ENCODE measurements at regions not wholly inside any gene's neighbourhood (a gene's known extent, or its start where the extent isn't known, plus 50 kb on each side); places are given as distances from the start of the nearest gene placed in this dataset.

- Histone ChIP-seq H2BK15ac (ENCODE audit: low read depth, low read length) (no peak overlapping the region), H3K23ac (ENCODE audit: low read depth, low read length) (no peak overlapping the region), H3K4me2 (ENCODE audit: low read depth, low read length) (no peak overlapping the region), H2AK9ac (replicated peaks; ENCODE audit: low read depth, low read length, poor library complexity) (no peak overlapping the region), H2BK120ac (ENCODE audit: low read depth, low read length) (no peak overlapping the region), H3K9ac (ENCODE audit: low read depth, low read length) (no peak overlapping the region), H2AK5ac (ENCODE audit: low read depth, low read length) (no peak overlapping the region), H3K4ac (ENCODE audit: low read depth, low read length) (no peak overlapping the region), H3K14ac (replicated peaks; ENCODE audit: low read depth, low read length) (no peak overlapping the region), H4K5ac (ENCODE audit: low read depth, low read length) (no peak overlapping the region), H4K91ac (ENCODE audit: insufficient read depth, low read depth, low read length) (no peak overlapping the region), H3K18ac (ENCODE audit: low read depth, low read length) (no peak overlapping the region), H4K8ac (ENCODE audit: low read depth in 2 of 2, low read length in 2 of 2) (no peak overlapping the region), H3K9me3 (ENCODE audit: control insufficient read depth, insufficient read depth, low read length) (no peaks in the 10 kb centered on the region), H3K9me1 (ENCODE audit: insufficient read depth, low read length) (no peaks in the 10 kb centered on the region), H3K56ac (ENCODE audit: extremely low read depth, insufficient read depth, low read length) (no peak overlapping the region), H3K4me3 (ENCODE audit: insufficient read depth, low read depth, low read length) (no peak overlapping the region), H2BK20ac (ENCODE audit: low read depth, low read length) (no peak overlapping the region), H3K36me3 (ENCODE audit: control insufficient read depth, insufficient read depth, low read length) (no peaks in the 10 kb centered on the region), H3K27ac (ENCODE audit: insufficient read depth, low read length) (no peak overlapping the region), H2BK5ac (ENCODE audit: low read depth, low read length, poor library complexity, severe bottlenecking) (no peak overlapping the region), H3K27me3 (ENCODE audit: control insufficient read depth, insufficient read depth, low read length) (no peaks in the 10 kb centered on the region), H2AFZ (replicated peaks; ENCODE audit: low read length, poor library complexity) (no peak overlapping the region), H4K20me1 (ENCODE audit: insufficient read depth, low read length) (no peaks in the 10 kb centered on the region), H3K79me1 (ENCODE audit: low read depth in 1 of 2, low read length in 2 of 2) (no peaks in the 10 kb centered on the region), H3K4me1 (ENCODE audit: control insufficient read depth, insufficient read depth, low read length) (no peaks in the 10 kb centered on the region)
- in situ Hi-C loops (cut with MboI; ENCODE audit: low sequenced_read_pairs) (no loop called here), dilution Hi-C loops (cut with HindIII; ENCODE audit: low sequenced_read_pairs, unreplicated experiment) (no loop called here), intact Hi-C loops (cut with micrococcal nuclease) (no loop called here)
- WGBS, 2 experiments (ENCODE audit: extremely low coverage in 2 of 2, insufficient read length in 1 of 2), result 32% methylated on average over 2 of the region's 2 CpGs; no CpG with 5 or more reads in 1 of the 2 experiments
- DNase-seq, result no peak
- no peak for ATAC-seq (ENCODE audit: low read depth)
- CTCF ChIA-PET, result no interaction called here
- no peak for TF ChIP-seq MXI1 (IDR thresholded peaks at IDR 0.05; ENCODE audit: borderline replicate concordance, low read depth, low read length)
- TF ChIP-seq BHLHE40 (IDR thresholded peaks at IDR 0.05; ENCODE audit: low read depth, low read length), result no peak
- no peak for TF ChIP-seq RFX5 (IDR thresholded peaks at IDR 0.05; ENCODE audit: low read depth, low read length)
- no peak for TF ChIP-seq CHD1 (IDR thresholded peaks at IDR 0.05; ENCODE audit: low read depth, low read length)
- no peak for TF ChIP-seq NFE2L2 (IDR thresholded peaks at IDR 0.05; ENCODE audit: low read depth, low read length)
- TF ChIP-seq SMC3 (IDR thresholded peaks at IDR 0.05; ENCODE audit: low read depth, low read length), result no peak
- TF ChIP-seq MAZ (IDR thresholded peaks at IDR 0.05; ENCODE audit: borderline replicate concordance, low read depth, low read length), result no peak
- no peak for TF ChIP-seq USF2 (IDR thresholded peaks at IDR 0.05; ENCODE audit: low read depth, low read length)
- no peak for TF ChIP-seq RCOR1 (IDR thresholded peaks at IDR 0.05; ENCODE audit: insufficient replicate concordance, low read length)
- POLR2A ChIA-PET (ENCODE audit: unreplicated experiment), result no interaction called here
- no TSS peak for BruUV-seq (replicated peaks)
Measured at GRCh38 chr9:31697956-31698355, 686.5 kb upstream of the ACO1 start.
